A673 (cell line): ENCODE measurements at regions not wholly inside any gene's neighbourhood (a gene's known extent, or its start where the extent isn't known, plus 50 kb on each side); places are given as distances from the start of the nearest gene placed in this dataset.

Source experiments
- EZH2 ChIP-seq: fragments of 200-600 bp; sonication (generic); IDR thresholded peaks from 2 replicates; pipeline ENCODE4 v1.6.1; 2017; ENCODE audit warnings: borderline replicate concordance, low read depth, mild to moderate bottlenecking, mixed read lengths, antibody characterized with exemption, low read length; ENCODE audit not compliant: poor library complexity, severe bottlenecking
- TF ChIP-seq, protein P1 (sequence below): fragments of 300-800, 200-600 bp; sonication (generic); conservative IDR thresholded peaks from 2 replicates; pipeline ENCODE4 v1.5.1; 2017; ENCODE audit warnings: low read depth, mild to moderate bottlenecking, antibody characterized with exemption, low read length, moderate library complexity, mixed read lengths

DNA sequence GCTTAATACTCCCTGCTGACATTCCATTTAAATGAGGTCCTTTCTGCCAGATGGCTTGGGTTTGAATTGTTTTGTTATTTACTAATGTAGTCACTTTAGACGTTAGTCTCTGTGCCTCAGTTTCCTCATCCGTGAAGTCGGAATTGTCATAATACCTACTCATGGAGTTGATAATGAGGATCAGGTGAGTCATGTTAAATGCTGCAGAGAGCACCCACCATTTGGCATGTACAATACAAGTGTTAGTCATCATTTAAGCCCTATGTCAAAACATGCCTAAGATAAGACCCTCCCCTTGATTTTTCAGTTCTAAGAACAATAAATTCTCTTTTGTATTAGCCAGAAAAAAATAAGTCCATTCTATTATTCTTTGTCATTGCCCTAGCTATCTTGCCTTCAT lies 534.8 kb upstream of the HTR2C start:
- no peak for TF ChIP-seq EZH2
- TF ChIP-seq, protein P1, sequence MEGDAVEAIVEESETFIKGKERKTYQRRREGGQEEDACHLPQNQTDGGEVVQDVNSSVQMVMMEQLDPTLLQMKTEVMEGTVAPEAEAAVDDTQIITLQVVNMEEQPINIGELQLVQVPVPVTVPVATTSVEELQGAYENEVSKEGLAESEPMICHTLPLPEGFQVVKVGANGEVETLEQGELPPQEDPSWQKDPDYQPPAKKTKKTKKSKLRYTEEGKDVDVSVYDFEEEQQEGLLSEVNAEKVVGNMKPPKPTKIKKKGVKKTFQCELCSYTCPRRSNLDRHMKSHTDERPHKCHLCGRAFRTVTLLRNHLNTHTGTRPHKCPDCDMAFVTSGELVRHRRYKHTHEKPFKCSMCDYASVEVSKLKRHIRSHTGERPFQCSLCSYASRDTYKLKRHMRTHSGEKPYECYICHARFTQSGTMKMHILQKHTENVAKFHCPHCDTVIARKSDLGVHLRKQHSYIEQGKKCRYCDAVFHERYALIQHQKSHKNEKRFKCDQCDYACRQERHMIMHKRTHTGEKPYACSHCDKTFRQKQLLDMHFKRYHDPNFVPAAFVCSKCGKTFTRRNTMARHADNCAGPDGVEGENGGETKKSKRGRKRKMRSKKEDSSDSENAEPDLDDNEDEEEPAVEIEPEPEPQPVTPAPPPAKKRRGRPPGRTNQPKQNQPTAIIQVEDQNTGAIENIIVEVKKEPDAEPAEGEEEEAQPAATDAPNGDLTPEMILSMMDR = no peak
